PC-9 (cell line): ENCODE measurements at regions not wholly inside any gene's neighbourhood (a gene's known extent, or its start where the extent isn't known, plus 50 kb on each side); places are given as distances from the start of the nearest gene placed in this dataset.

Experiments
- BruUV-seq: library from RNA; stranded (reverse); fragments of 400-500 nt; replicated peaks from 2 replicates; lab custom pipeline; 2021; lab: Mats Ljungman, UMichigan
- CTCF ChIA-PET: fragments of 300-600 bp; sonication (Branson Sonifier 250); formaldehyde crosslinking; loops from one replicate; lab custom pipeline; 2022; ENCODE audit warnings: antibody characterized with exemption; lab: Charles Lee
- POLR2A ChIA-PET: fragments of 300-600 bp; sonication (Branson Sonifier 250); formaldehyde crosslinking; loops from one replicate; lab custom pipeline; 2022; ENCODE audit warnings: antibody characterized with exemption; ENCODE audit not compliant: unreplicated experiment; lab: Charles Lee
- DNase-seq, 2 experiments: peaks; one replicate each; pipeline versions ENCODE4 v3.0.0 to v3.0.0-alpha.2; 2015 to 2022; ENCODE audit warnings: mixed read lengths in 1 of 2
- H2AFZ ChIP-seq: fragments of 200-600 bp; sonication (generic); 2 replicates; pipeline ENCODE4 v1.8.1; 2017; ENCODE audit warnings: antibody characterized with exemption
- H3F3A ChIP-seq: fragments of 200-600 bp; sonication (generic); 2 replicates; pipeline ENCODE4 v1.8.1; 2017; ENCODE audit warnings: antibody characterized with exemption, mild to moderate bottlenecking, low read depth; ENCODE audit not compliant: insufficient read depth
- H3K27ac ChIP-seq: fragments of 200-600 bp; sonication (generic); 2 replicates; pipeline ENCODE4 v1.6.1; 2016; ENCODE audit warnings: mixed run types
- H3K27me3 ChIP-seq: fragments of 200-600 bp; sonication (generic); 2 replicates; pipeline ENCODE4 v1.6.1; 2016; ENCODE audit warnings: low read depth, mixed run types; ENCODE audit not compliant: insufficient read depth
- H3K36me3 ChIP-seq: fragments of 200-600 bp; sonication (generic); 2 replicates; pipeline ENCODE4 v1.6.1; 2016; ENCODE audit warnings: low read depth, mixed run types
- H3K4me1 ChIP-seq: fragments of 200-600 bp; sonication (generic); replicated peaks from 2 replicates; pipeline ENCODE4 v1.6.1; 2016; ENCODE audit warnings: mixed run types; ENCODE audit not compliant: insufficient read depth
- H3K4me2 ChIP-seq: fragments of 200-600 bp; sonication (generic); 2 replicates; pipeline ENCODE4 v1.6.1; 2017; ENCODE audit warnings: mixed run types
- H3K4me3 ChIP-seq: fragments of 200-600 bp; sonication (generic); 2 replicates; pipeline ENCODE4 v1.6.1; 2016; ENCODE audit warnings: mixed run types
- H3K79me2 ChIP-seq: fragments of 200-600 bp; sonication (generic); 2 replicates; pipeline ENCODE4 v1.6.1; 2017; ENCODE audit warnings: low read depth, mixed run types
- H3K9me2 ChIP-seq: fragments of 200-600 bp; sonication (generic); 2 replicates; pipeline ENCODE4 v1.8.1; 2017; ENCODE audit warnings: mild to moderate bottlenecking; ENCODE audit not compliant: insufficient read depth
- H3K9me3 ChIP-seq: fragments of 200-600 bp; sonication (generic); 2 replicates; pipeline ENCODE4 v1.8.1; 2016; ENCODE audit warnings: low read depth; ENCODE audit not compliant: insufficient read depth
- H4K20me1 ChIP-seq: fragments of 200-600 bp; sonication (generic); 2 replicates; pipeline ENCODE4 v1.8.1; 2017; ENCODE audit not compliant: insufficient read depth
- EZH2 ChIP-seq: fragments of 200-600 bp; sonication (generic); IDR thresholded peaks from 2 replicates; pipeline ENCODE4 v1.8.0; 2017; ENCODE audit warnings: antibody characterized with exemption, low read depth
- intact Hi-C: fragments of 100-400 bp; cut with micrococcal nuclease; formaldehyde crosslinking; loops from one replicate; pipeline ENCODE4 v1.10.0; 2022; ENCODE audit not compliant: unreplicated experiment
- TF ChIP-seq, protein P1 (sequence below): fragments of 200-600 bp; sonication (generic); conservative IDR thresholded peaks from 2 replicates; pipeline ENCODE4 v1.6.1; 2017; ENCODE audit warnings: mixed run types, antibody characterized with exemption, mild to moderate bottlenecking, moderate library complexity

GRCh38 chr18:78813936-78814710, 165.5 kb upstream of the SALL3 start:
- Histone ChIP-seq H3K4me2 (no peak overlapping the region), H3F3A (0 out of 2 replicates have a peak, but pooled peaks cover 6% of the 10 kb centered on the region), H3K27me3 (peaks cover 82% of the 10 kb centered on the region), H2AFZ (no peak overlapping the region), H3K27ac (no peak overlapping the region), H3K36me3 (no peaks in the 10 kb centered on the region), H3K79me2 (no peaks in the 10 kb centered on the region), H3K4me1 (no peaks in the 10 kb centered on the region), H3K9me2 (no peaks in the 10 kb centered on the region), H3K4me3 (no peak overlapping the region), H3K9me3 (no peaks in the 10 kb centered on the region), H4K20me1 (no peaks in the 10 kb centered on the region)
- ChIA-PET POLR2A (no interaction called here), CTCF (no interaction called here)
- TF ChIP-seq, protein P1, sequence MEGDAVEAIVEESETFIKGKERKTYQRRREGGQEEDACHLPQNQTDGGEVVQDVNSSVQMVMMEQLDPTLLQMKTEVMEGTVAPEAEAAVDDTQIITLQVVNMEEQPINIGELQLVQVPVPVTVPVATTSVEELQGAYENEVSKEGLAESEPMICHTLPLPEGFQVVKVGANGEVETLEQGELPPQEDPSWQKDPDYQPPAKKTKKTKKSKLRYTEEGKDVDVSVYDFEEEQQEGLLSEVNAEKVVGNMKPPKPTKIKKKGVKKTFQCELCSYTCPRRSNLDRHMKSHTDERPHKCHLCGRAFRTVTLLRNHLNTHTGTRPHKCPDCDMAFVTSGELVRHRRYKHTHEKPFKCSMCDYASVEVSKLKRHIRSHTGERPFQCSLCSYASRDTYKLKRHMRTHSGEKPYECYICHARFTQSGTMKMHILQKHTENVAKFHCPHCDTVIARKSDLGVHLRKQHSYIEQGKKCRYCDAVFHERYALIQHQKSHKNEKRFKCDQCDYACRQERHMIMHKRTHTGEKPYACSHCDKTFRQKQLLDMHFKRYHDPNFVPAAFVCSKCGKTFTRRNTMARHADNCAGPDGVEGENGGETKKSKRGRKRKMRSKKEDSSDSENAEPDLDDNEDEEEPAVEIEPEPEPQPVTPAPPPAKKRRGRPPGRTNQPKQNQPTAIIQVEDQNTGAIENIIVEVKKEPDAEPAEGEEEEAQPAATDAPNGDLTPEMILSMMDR: no peak
- TF ChIP-seq EZH2: no peak
- no TSS peak for BruUV-seq
- intact Hi-C loops: no loop called here
- DNase-seq: no peak

DNA sequence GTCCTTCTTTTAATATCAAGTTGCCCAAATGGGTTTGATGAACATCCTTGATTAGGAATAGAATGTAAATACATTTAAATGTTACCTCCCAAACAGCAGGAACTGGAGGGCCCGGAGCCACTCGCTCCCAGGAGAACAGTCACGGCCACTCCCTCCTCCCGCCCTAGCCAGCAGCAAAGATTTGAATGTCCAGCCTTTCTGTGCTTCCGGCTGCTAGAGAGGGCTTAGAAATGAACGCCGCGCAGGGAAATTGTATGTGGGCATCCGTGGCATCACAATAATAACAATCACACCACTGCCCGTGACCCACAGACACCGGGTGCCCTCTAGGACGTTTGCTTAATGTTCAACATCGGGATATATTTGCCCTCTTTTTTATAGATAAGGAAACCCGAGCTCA, 164.9 kb upstream of the SALL3 start:
- Histone ChIP-seq H3K9me2 (no peaks in the 10 kb centered on the region), H3K27ac (no peak overlapping the region), H3K79me2 (no peaks in the 10 kb centered on the region), H3K36me3 (no peaks in the 10 kb centered on the region), H3F3A (0 out of 2 replicates have a peak, but pooled peaks cover 4% of the 10 kb centered on the region), H3K4me1 (no peaks in the 10 kb centered on the region), H3K4me2 (no peak overlapping the region), H3K4me3 (no peak overlapping the region), H3K27me3 (peaks cover 82% of the 10 kb centered on the region), H4K20me1 (no peaks in the 10 kb centered on the region), H2AFZ (no peak overlapping the region), H3K9me3 (no peaks in the 10 kb centered on the region)
- intact Hi-C loops: no loop called here
- ChIA-PET CTCF (no interaction called here), POLR2A (no interaction called here)
- no peak for DNase-seq
- BruUV-seq: no TSS peak
- no peak for TF ChIP-seq EZH2
- TF ChIP-seq, protein P1: no peak

DNA sequence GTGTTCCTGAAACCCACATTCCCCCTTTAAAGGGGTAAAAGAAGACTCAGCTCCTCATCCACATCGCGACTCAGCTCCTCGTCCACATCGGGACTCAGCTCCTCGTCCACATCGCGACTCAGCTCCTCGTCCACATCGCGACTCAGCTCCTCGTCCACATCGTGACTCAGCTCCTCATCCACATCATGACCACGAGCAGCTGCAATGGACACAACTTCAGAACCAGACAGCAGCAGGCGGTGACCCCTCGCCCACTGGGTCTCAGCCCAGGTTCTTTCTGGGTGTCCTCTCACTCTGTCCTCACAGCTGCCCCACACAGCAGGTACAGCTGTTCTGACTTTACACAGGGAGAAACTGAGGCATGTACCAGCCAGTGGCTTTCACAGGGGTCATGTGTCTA, 163.5 kb upstream of the SALL3 start:
- no peak for DNase-seq
- Histone ChIP-seq H3K4me3 (no peak overlapping the region), H3K9me2 (no peaks in the 10 kb centered on the region), H3K4me1 (no peaks in the 10 kb centered on the region), H2AFZ (no peak overlapping the region), H3K79me2 (no peaks in the 10 kb centered on the region), H3F3A (no peaks in the 10 kb centered on the region), H3K36me3 (no peaks in the 10 kb centered on the region), H3K27me3 (peaks cover 85% of the 10 kb centered on the region), H3K27ac (no peak overlapping the region), H3K9me3 (no peaks in the 10 kb centered on the region), H4K20me1 (no peaks in the 10 kb centered on the region), H3K4me2 (no peak overlapping the region)
- intact Hi-C loops: no loop called here
- TF ChIP-seq, protein P1: no peak
- TF ChIP-seq EZH2: no peak
- no TSS peak for BruUV-seq
- ChIA-PET POLR2A (no interaction called here), CTCF (no interaction called here)
